ENCODE measurements at regions not wholly inside any gene's neighbourhood (a gene's known extent, or its start where the extent isn't known, plus 50 kb on each side); places are given as distances from the start of the nearest gene placed in this dataset.
"Not testable (repeated sequence)": the region's sequence is repeated elsewhere in the genome, so short reads cannot be mapped to it uniquely, and the experiment has no call there.

DNA sequence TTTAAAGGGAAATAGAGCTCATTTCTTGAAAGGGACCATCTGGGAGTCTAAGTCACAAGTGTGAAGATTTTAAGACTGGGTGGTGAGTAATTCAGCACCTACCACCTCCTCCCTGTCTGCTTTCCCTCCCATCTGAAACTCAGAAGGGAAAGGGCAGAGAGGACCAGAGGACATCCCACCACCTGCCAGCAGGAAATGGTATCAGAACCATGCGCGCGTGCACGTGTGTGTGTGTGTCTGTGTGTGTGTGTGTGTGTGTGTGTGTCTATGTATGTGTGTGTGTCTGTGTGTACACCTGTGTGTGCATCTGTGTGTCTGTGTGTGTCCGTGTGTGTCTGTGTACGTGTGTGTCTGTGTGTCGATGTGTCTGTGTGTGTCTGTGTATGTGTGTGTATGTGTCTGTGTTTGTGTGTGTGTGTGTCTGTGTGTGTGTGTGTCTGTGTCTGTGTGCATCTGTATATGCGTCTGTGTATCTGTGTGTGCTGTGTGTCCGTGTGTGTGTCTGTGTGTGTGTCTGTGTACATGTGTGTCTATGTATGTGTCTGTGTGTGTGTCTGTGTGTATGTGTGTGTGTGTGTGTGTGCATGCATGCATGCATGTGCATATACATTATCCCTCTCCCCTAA lies 76.8 kb downstream of the ZFP36L2 start:
- no peak for DNase-seq (ENCODE audit: insufficient read length, low spot score)
- FAIRE-seq = no peak

DNA sequence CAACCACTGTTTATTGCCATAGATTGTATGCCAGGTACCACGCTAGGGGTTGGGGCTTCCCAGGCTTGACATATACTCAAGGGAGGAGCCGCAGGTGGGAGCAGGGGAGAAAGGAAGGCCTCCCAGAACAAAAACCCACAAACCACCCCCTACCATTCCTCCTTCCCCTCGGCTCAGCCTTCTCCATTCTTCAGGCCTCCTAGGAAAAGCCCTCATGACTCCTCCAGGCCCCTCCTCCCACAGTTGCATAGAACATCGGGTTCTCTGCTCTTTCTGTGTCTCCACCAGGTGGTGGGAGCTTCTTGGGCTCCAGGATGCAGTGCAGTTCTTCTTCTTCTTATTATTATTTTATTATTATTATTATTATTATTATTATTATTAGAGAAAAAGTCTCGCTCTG lies 80.3 kb downstream of the ZFP36L2 start:
- no peak for FAIRE-seq
- no peak for DNase-seq (ENCODE audit: insufficient read length, low spot score)

- DNase-seq (ENCODE audit: insufficient read length, low spot score) (no peak), FAIRE-seq (no peak)
These were observed 82.1 kb downstream of the ZFP36L2 start for GRCh38 chr2:43144263-43144662.

DNA sequence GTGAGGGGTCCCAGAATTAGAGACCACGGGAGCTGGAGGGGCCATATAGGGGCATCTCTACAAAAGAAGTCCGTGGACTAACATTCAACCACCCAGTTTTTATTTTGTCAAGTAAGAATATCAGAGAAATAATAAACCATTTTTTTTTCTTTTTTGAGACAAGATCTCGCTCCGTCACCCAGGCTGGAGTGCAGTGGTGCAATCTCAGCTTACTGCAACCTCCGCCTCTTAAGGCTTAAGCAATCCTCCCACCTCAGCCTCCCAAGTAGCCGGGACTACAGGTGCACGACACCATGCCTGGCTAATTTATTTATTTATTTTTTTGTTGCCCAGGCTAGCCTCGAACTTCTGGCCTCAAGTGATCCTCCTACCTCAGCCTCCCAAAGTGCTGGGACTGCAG lies 82.7 kb downstream of the ZFP36L2 start:
- FAIRE-seq (no peak), DNase-seq (ENCODE audit: insufficient read length, low spot score) (no peak)

GRCh38 chr2:43142921-43143438 lies 83.4 kb downstream of the ZFP36L2 start:
- no peak for DNase-seq (ENCODE audit: insufficient read length, low spot score)

GRCh38 chr2:43141636-43142151 lies 84.7 kb downstream of the ZFP36L2 start:
- FAIRE-seq; DNase-seq (ENCODE audit: insufficient read length, low spot score): not testable (repeated sequence)

More at GRCh38 chr2:43142921-43143438, 83.4 kb downstream of the ZFP36L2 start:
- no peak for FAIRE-seq

GRCh38 chr2:43139996-43140621 lies 86.3 kb downstream of the ZFP36L2 start:
- DNase-seq (ENCODE audit: insufficient read length, low spot score) (no peak), FAIRE-seq (no peak)

- no peak for DNase-seq (ENCODE audit: insufficient read length, low spot score)
- no peak for FAIRE-seq
These were observed 86.9 kb downstream of the ZFP36L2 start for GRCh38 chr2:43139501-43139900.

DNA sequence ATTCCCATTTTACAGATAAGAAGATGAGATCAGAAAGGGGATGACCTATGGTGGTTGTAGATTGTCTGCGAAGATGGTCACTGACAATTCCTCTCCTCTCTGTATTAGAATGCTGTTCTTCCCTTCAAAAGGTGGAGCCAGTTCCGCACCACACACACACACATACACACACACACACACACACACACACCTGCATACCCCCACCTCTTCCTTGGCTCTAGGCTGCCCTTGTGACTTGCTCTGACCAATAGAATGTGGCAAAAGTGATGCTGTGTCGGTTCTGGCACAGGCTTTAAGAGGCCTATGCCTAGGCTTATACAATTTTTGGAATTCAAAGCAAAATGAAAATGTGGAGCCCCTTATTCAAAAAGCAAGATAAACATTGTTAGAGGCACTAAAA lies 88.0 kb downstream of the ZFP36L2 start:
- FAIRE-seq (no peak), DNase-seq (ENCODE audit: insufficient read length, low spot score) (no peak)

- DNase-seq (ENCODE audit: insufficient read length, low spot score) = no peak
- no peak for FAIRE-seq
These were observed 89.5 kb downstream of the ZFP36L2 start for GRCh38 chr2:43136876-43137275.

- DNase-seq (ENCODE audit: insufficient read length, low spot score) (no peak), FAIRE-seq (no peak)
These were observed 90.2 kb downstream of the ZFP36L2 start for GRCh38 chr2:43136011-43136799.

DNA sequence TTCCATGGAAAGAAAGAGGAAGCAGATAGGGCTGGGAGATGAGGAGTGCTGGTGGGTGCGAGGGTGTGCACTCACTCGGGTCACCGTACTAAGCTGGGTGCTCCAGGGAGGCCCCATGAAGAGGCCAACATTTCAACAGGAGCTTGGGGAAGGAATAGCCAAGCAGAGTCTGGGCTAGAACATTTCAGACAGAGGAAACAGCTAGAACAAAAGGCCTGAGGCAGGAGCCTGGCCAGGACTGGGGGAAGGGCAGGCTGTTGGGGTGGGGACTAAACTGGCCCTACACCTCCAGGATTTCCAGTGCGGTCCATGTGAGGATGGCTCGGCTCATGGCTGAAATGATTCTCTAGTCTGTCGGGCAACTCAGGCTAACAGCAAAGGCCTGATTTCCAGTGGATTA lies 90.8 kb downstream of the ZFP36L2 start:
- FAIRE-seq (no peak), DNase-seq (ENCODE audit: insufficient read length, low spot score) (no peak)

- DNase-seq (ENCODE audit: insufficient read length, low spot score) (no peak), FAIRE-seq (no peak)
These were observed 91.9 kb downstream of the ZFP36L2 start for GRCh38 chr2:43134571-43134889.

DNA sequence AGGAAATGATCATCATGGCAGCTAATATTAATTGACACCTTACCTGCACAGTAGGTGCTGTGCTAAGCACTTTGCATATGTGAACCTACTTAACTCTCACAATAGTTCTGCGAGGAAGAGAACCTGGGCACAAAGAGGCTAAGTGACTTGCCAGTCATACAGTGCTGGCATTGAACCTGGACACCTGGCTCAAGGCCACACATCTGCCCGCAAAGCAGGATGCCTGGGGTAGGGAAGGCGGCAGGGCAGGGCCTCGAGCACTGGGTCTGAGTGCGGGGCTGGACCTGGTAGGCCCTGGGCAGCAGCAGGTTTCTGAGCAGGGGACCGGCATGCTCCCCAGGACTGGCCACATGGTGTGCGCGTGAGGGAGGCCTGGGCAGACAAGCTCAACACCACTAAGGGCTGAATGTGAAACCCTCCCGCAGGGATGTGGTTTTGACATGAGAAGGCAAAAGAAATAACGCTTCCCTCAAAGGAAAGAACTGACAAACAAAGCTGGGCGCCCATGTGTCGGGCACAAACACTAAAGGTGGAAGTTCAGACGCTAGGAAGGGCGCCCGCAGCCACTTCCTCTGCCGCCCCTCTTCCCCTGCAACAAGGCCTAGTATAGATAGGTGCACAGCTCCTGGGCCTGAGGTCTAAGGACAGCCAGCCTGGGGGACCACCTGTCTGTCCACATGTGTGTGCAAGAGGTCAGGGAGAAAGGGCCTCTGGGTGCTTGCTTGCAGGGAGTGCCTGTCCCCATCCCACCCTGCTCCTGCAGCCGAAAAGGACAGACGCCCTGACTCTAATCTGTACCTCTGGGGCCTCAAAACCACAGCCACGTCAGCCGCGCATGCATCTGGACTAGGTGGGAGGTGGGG lies 92.5 kb downstream of the ZFP36L2 start:
- FAIRE-seq (peak; percentile 77), DNase-seq (ENCODE audit: insufficient read length, low spot score) (no peak)

- FAIRE-seq (no peak), DNase-seq (ENCODE audit: insufficient read length, low spot score) (no peak)
These were observed 93.1 kb downstream of the ZFP36L2 start for GRCh38 chr2:43133336-43133707.

- DNase-seq (ENCODE audit: insufficient read length, low spot score) = no peak
- peak; percentile 35 for FAIRE-seq
These were observed 93.6 kb downstream of the ZFP36L2 start for GRCh38 chr2:43132683-43133301.

DNA sequence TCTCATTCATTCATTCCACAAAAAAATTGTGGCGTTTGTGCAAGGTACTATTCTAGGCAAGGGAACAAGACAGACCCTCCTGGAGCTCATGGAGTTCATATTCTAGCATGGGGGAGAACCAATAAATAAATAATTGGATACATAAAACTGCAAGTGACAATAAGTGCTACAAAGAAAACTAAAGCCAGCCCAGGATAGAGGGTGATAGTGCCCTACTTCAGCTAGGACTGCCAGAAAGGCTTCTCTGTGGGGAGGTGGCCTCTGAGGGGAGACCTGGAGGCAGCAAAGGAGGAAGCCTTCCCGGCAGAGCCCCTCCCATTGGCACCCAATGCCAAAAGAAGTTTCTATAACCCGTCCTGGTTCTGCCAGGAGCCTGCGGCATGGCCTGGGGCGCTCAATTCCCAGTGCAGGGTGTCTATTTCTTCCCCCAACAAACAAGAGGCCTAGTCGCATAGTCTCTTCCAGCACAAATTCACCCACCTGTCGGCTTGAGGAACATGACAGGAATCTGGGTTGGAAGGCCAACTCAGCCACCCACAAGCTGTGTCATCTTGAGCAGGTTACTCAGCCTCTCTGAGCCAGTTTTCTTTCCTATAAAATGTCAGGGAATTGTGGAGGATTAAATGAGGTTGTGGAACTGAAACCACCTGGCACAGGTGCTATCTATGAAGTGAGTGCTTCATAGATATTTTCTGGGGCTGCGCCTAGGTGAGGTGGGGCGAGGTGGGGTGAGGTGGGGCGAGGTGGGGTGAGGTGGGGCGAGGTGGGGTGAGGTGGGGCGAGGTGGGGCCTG lies 94.3 kb downstream of the ZFP36L2 start:
- FAIRE-seq = no peak
- DNase-seq (ENCODE audit: insufficient read length, low spot score) = no peak

GRCh38 chr2:43131051-43131889 lies 95.1 kb downstream of the ZFP36L2 start:
- DNase-seq (ENCODE audit: insufficient read length, low spot score) (peak; percentile 56), FAIRE-seq (peak; percentile 92)

DNA sequence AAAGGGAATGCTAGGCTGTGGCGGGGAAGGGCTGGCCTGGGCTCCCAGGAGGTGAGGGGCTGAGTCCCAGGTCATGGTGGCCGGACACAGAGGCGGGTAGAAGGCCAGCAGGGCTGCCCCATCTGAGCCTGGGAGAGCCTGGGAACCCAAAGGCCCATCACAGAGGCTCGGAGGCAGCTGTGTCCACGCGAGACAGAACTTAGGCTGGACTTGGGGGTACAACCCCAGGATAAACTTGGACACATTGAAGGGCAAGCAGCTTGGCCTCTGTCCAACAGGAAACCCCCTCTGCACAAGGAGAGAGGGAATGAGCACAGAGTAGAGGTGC lies 95.9 kb downstream of the ZFP36L2 start:
- FAIRE-seq (no peak), DNase-seq (ENCODE audit: insufficient read length, low spot score) (no peak)
